OCI-LY1 (cell line): ENCODE measurements at regions not wholly inside any gene's neighbourhood (a gene's known extent, or its start where the extent isn't known, plus 50 kb on each side); places are given as distances from the start of the nearest gene placed in this dataset.

ENCODE experiments used
- H2AFZ ChIP-seq: fragments of 200-600 bp; sonication (generic), shearing (Covaris generic); 2 replicates; pipeline ENCODE4 v1.6.0; 2014; ENCODE audit warnings: antibody characterized with exemption, mild to moderate bottlenecking, low read length
- H3F3A ChIP-seq: fragments of 200-600 bp; sonication (generic), shearing (Covaris generic); 2 replicates; pipeline ENCODE4 v1.6.0; 2014; ENCODE audit warnings: mild to moderate bottlenecking, antibody characterized with exemption, low read length, moderate library complexity; ENCODE audit not compliant: insufficient read depth
- H3K27ac ChIP-seq: fragments of 200-600 bp; sonication (generic); 2 replicates; pipeline ENCODE4 v1.5.1; 2014; ENCODE audit warnings: low read length, mixed run types, mild to moderate bottlenecking, low read depth; ENCODE audit not compliant: poor library complexity, severe bottlenecking
- H3K27me3 ChIP-seq: fragments of 200-600 bp; sonication (generic); 2 replicates; pipeline ENCODE4 v1.6.0; 2014; ENCODE audit warnings: antibody characterized with exemption, mild to moderate bottlenecking, low read length, moderate library complexity; ENCODE audit not compliant: insufficient read depth
- H3K36me3 ChIP-seq: fragments of 200-600 bp; sonication (generic); 2 replicates; pipeline ENCODE4 v1.6.1; 2014; ENCODE audit warnings: mild to moderate bottlenecking, antibody characterized with exemption, low read length, moderate library complexity, mixed read lengths; ENCODE audit not compliant: insufficient read depth
- H3K4me1 ChIP-seq: fragments of 200-600 bp; sonication (generic); 2 replicates; pipeline ENCODE4 v1.5.1; 2014; ENCODE audit warnings: mild to moderate bottlenecking, low read length, moderate library complexity; ENCODE audit not compliant: insufficient read depth, severe bottlenecking
- H3K4me2 ChIP-seq: fragments of 200-600 bp; sonication (generic), shearing (Covaris generic); 2 replicates; pipeline ENCODE4 v1.6.1; 2014; ENCODE audit warnings: low read length
- H3K4me3 ChIP-seq: fragments of 200-600 bp; sonication (generic); 2 replicates; pipeline ENCODE4 v1.5.1; 2014; ENCODE audit warnings: low read length, low read depth, mild to moderate bottlenecking, mixed read lengths; ENCODE audit not compliant: poor library complexity, severe bottlenecking
- H3K79me2 ChIP-seq: fragments of 200-600 bp; shearing (Covaris generic); 2 replicates; pipeline ENCODE4 v1.6.1; 2016; ENCODE audit warnings: mixed run types, low read length, mixed read lengths; ENCODE audit not compliant: insufficient read depth
- H3K9ac ChIP-seq: fragments of 200-600 bp; sonication (generic), shearing (Covaris generic); 2 replicates; pipeline ENCODE4 v1.6.1; 2014; ENCODE audit warnings: mild to moderate bottlenecking, low read length, mixed read lengths
- H3K9me2 ChIP-seq: fragments of 200-600 bp; sonication (generic), shearing (Covaris generic); 2 replicates; pipeline ENCODE4 v1.6.1; 2014; ENCODE audit warnings: low read depth, mild to moderate bottlenecking, low read length, mixed read lengths
- H3K9me3 ChIP-seq: fragments of 200-600 bp; shearing (Covaris generic); 2 replicates; pipeline ENCODE4 v1.6.1; 2014; ENCODE audit warnings: low read length, mixed read lengths
- H4K20me1 ChIP-seq: fragments of 200-600 bp; sonication (generic), shearing (Covaris generic); 2 replicates; pipeline ENCODE4 v1.6.0; 2016; ENCODE audit warnings: mild to moderate bottlenecking, low read length; ENCODE audit not compliant: insufficient read depth
- CTCF ChIP-seq: fragments of 200-600 bp; sonication (generic), shearing (Covaris generic); IDR thresholded peaks from 2 replicates; pipeline ENCODE4 v1.5.1; 2017; ENCODE audit warnings: mild to moderate bottlenecking, antibody characterized with exemption, low read length, moderate library complexity, mixed read lengths
- EZH2 ChIP-seq: fragments of 200-600 bp; sonication (generic), shearing (Covaris generic); IDR thresholded peaks from 2 replicates; pipeline ENCODE4 v1.8.0; 2017; ENCODE audit warnings: borderline replicate concordance, mixed run types, mild to moderate bottlenecking, antibody characterized with exemption, low read length, moderate library complexity, mixed read lengths

GRCh38 chr10:16292366-16292765 lies 144.4 kb upstream of the PTER start:
- no peaks in the 10 kb centered on the region for H3K9me3 ChIP-seq
- H3K4me1 ChIP-seq = no peaks in the 10 kb centered on the region
- no peaks in the 10 kb centered on the region for H3K9me2 ChIP-seq
- H4K20me1 ChIP-seq = no peaks in the 10 kb centered on the region
- H3K79me2 ChIP-seq = no peaks in the 10 kb centered on the region
- no peaks in the 10 kb centered on the region for H3K36me3 ChIP-seq
- TF ChIP-seq EZH2 = no peak
- no peak for TF ChIP-seq CTCF
- H3K4me3 ChIP-seq = no peak overlapping the region
- H3F3A ChIP-seq = no peaks in the 10 kb centered on the region
- no peak overlapping the region for H2AFZ ChIP-seq
- no peaks in the 10 kb centered on the region for H3K27me3 ChIP-seq
- H3K9ac ChIP-seq = no peak overlapping the region
- H3K4me2 ChIP-seq = no peak overlapping the region
- no peak overlapping the region for H3K27ac ChIP-seq

GRCh38 chr10:16297069-16297468 lies 139.7 kb upstream of the PTER start:
- Histone ChIP-seq H4K20me1 (no peaks in the 10 kb centered on the region), H3K79me2 (no peaks in the 10 kb centered on the region), H3K9ac (no peak overlapping the region), H3K4me3 (no peak overlapping the region), H3K9me2 (no peaks in the 10 kb centered on the region), H3K27ac (no peak overlapping the region), H3F3A (no peaks in the 10 kb centered on the region), H2AFZ (no peak overlapping the region), H3K9me3 (no peaks in the 10 kb centered on the region), H3K4me2 (no peak overlapping the region), H3K36me3 (no peaks in the 10 kb centered on the region), H3K27me3 (no peaks in the 10 kb centered on the region), H3K4me1 (no peaks in the 10 kb centered on the region)
- no peak for TF ChIP-seq EZH2
- TF ChIP-seq CTCF = no peak

- H3K27ac ChIP-seq = no peak overlapping the region
- no peaks in the 10 kb centered on the region for H3K36me3 ChIP-seq
- H3K4me1 ChIP-seq = no peaks in the 10 kb centered on the region
- H3K9ac ChIP-seq = no peak overlapping the region
- H2AFZ ChIP-seq = no peak overlapping the region
- H4K20me1 ChIP-seq = no peaks in the 10 kb centered on the region
- H3K79me2 ChIP-seq = no peaks in the 10 kb centered on the region
- no peaks in the 10 kb centered on the region for H3K9me3 ChIP-seq
- H3K9me2 ChIP-seq = no peaks in the 10 kb centered on the region
- H3K4me3 ChIP-seq = no peak overlapping the region
- H3K4me2 ChIP-seq = no peak overlapping the region
- H3F3A ChIP-seq = no peaks in the 10 kb centered on the region
- no peaks in the 10 kb centered on the region for H3K27me3 ChIP-seq
- TF ChIP-seq CTCF (no peak), EZH2 (no peak)
Observed at GRCh38 chr10:16297642-16298041, 139.2 kb upstream of the PTER start.
